GM12878 (cell line): ENCODE measurements at regions not wholly inside any gene's neighbourhood (a gene's known extent, or its start where the extent isn't known, plus 50 kb on each side); places are given as distances from the start of the nearest gene placed in this dataset.
"Not testable (repeated sequence)": the region's sequence is repeated elsewhere in the genome, so short reads cannot be mapped to it uniquely, and the experiment has no call there.

ENCODE experiments used
- ATAC-seq: fragments of 200-7000 bp; cut with Tn5 transposase; 3 replicates; pipeline ENCODE4 v1.9.1; 2020; ENCODE audit warnings: mild to moderate bottlenecking, moderate library complexity
- BruUV-seq: library from RNA; stranded (reverse); fragments of 400-500 nt; replicated peaks from 2 replicates; lab custom pipeline; 2021; lab: Mats Ljungman, UMichigan
- CTCF ChIA-PET: fragments of 300-600 bp; sonication (Branson Sonifier 250); formaldehyde crosslinking; extraction: SDS; loops from one replicate; lab custom pipeline; 2021; ENCODE audit warnings: inconsistent platforms; lab: Yijun Ruan, JAX
- POLR2A ChIA-PET: fragments of 350-600 bp; formaldehyde crosslinking; extraction: SDS; loops from one replicate; lab custom pipeline; 2021; ENCODE audit warnings: inconsistent platforms; lab: Charles Lee
- RAD21 ChIA-PET: fragments of 300-600 bp; sonication (Branson Sonifier 250); formaldehyde crosslinking; loops from one replicate; lab custom pipeline; 2023; ENCODE audit warnings: antibody characterized with exemption; ENCODE audit not compliant: unreplicated experiment; lab: Charles Lee
- SMC1A ChIA-PET: fragments of 300-600 bp; sonication (Branson Sonifier 250); formaldehyde crosslinking; loops from one replicate; lab custom pipeline; 2023; ENCODE audit not compliant: unreplicated experiment, uncharacterized antibody; lab: Charles Lee
- DNase-seq: peaks from one replicate; pipeline ENCODE4 v3.0.0-alpha.2; 2011; ENCODE audit warnings: low read depth, low spot score
- FAIRE-seq: peaks from 3 replicates; lab custom pipeline; 2011; peaks lifted over from hg19 to GRCh38; lab: Jason Lieb, UNC
- H2AFZ ChIP-seq: 2 replicates; pipeline ENCODE4 v1.6.0; 2011; ENCODE audit warnings: low read depth, low read length, control low read depth; ENCODE audit not compliant: control insufficient read depth
- H3K27ac ChIP-seq: 2 replicates; pipeline ENCODE4 v1.5.1; 2011; ENCODE audit warnings: control low read depth; ENCODE audit not compliant: control insufficient read depth, insufficient read depth
- H3K27me3 ChIP-seq, 2 experiments: replicated peaks in 1 of 2; 2 replicates each; pipeline versions ENCODE4 v1.6.0 to v1.6.1; 2011; ENCODE audit warnings: low read length in 1 of 2; ENCODE audit not compliant: control insufficient read depth in 2 of 2, insufficient read depth in 2 of 2
- H3K36me3 ChIP-seq, 2 experiments: 2 replicates each; pipeline ENCODE4 v1.5.1; 2011; ENCODE audit warnings: low read length in 1 of 2; ENCODE audit not compliant: control insufficient read depth in 2 of 2, insufficient read depth in 2 of 2
- H3K4me1 ChIP-seq: 2 replicates; pipeline ENCODE4 v1.6.1; 2011; ENCODE audit warnings: mild to moderate bottlenecking, low read length, moderate library complexity, mixed read lengths; ENCODE audit not compliant: control insufficient read depth, insufficient read depth
- H3K4me2 ChIP-seq: 2 replicates; pipeline ENCODE4 v1.6.0; 2011; ENCODE audit warnings: control low read depth; ENCODE audit not compliant: control insufficient read depth, insufficient read depth
- H3K4me3 ChIP-seq: fragments of 200-600 bp; sonication (generic); 2 replicates; pipeline ENCODE4 v1.5.1; 2016
- H3K79me2 ChIP-seq: 2 replicates; pipeline ENCODE4 v1.6.0; 2011; ENCODE audit warnings: low read length; ENCODE audit not compliant: control insufficient read depth, insufficient read depth
- H3K9ac ChIP-seq: 2 replicates; pipeline ENCODE4 v1.8.0; 2011; ENCODE audit warnings: low read length, control low read depth, mixed read lengths; ENCODE audit not compliant: control insufficient read depth, insufficient read depth
- H3K9me3 ChIP-seq: replicated peaks from 3 replicates; pipeline ENCODE4 v1.5.1; 2011; ENCODE audit warnings: mild to moderate bottlenecking, low read length; ENCODE audit not compliant: control insufficient read depth, insufficient read depth
- H4K20me1 ChIP-seq: 2 replicates; pipeline ENCODE4 v1.6.0; 2011; ENCODE audit not compliant: control insufficient read depth, insufficient read depth
- SMAD5 ChIP-seq: IDR thresholded peaks from 2 replicates; pipeline ENCODE4 v1.6.1; 2016; ENCODE audit warnings: antibody characterized with exemption, low read depth
- WGBS: methylation state at CpG from one replicate; pipeline ENCODE4 v1.1.6; 2016; ENCODE audit warnings: low lambda C conversion rate; ENCODE audit not compliant: insufficient replicate concordance, insufficient coverage; ENCODE audit errors: missing lambda C conversion rate; 5-methylcytosine and 5-hydroxymethylcytosine counted together
- in situ Hi-C: fragments of 300-500 bp; cut with MboI; formaldehyde crosslinking; loops from 9 replicates; pipeline ENCODE4 v1.14.3; 2018; ENCODE audit warnings: mixed read lengths
- intact Hi-C: fragments of 100-400 bp; cut with micrococcal nuclease; formaldehyde crosslinking; loops from one replicate; pipeline ENCODE4 v1.14.2; 2022; ENCODE audit not compliant: unreplicated experiment
- TF ChIP-seq, protein P1 (sequence below): IDR thresholded peaks from 2 replicates; pipeline ENCODE4 v1.6.1; 2012; ENCODE audit warnings: low read depth, low read length, improper control_type of control experiment

DNA sequence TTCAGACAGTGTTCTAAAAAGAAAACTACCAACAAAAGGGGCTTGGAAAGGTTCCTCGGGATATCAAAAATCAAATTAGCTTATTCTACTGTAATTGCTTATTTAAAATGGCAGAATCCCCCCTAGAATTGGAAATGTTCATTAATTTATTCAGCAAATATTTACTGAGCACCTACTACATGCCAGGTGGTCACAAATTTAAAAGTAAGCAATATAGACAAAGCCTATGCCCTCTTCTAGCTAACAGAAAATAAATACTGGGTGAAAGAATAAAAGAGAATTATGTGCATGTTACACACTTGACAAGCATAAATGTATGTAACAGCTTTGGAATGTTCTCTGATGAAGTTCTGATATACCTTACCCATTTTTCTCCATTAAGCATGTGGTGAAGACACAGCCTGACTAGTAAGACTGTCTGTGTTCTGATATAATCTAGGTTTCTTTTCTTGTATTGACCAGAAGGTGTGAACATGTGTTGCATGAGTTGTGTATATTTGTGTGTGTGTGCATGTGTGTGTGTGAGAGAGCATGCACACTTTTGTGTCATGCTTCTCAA is 606.7 kb upstream of the CITED2 start:
- no peak overlapping the region for H2AFZ ChIP-seq
- CTCF ChIA-PET = interaction anchor here (0.9 kb wide), 1 partner anchor 11 kb away, joined by 3 read pairs; no protein-coding TSS in a partner anchor
- FAIRE-seq = no peak

GRCh38 chr6:139980631-139981030 is 606.2 kb upstream of the CITED2 start:
- H3K9me3 ChIP-seq, H3K4me3 ChIP-seq, H4K20me1 ChIP-seq, intact Hi-C loops, H2AFZ ChIP-seq, H3K4me2 ChIP-seq, ATAC-seq, H3K27ac ChIP-seq, H3K79me2 ChIP-seq, H3K9ac ChIP-seq, BruUV-seq, FAIRE-seq, RAD21 ChIA-PET, H3K36me3 ChIP-seq, in situ Hi-C loops, H3K27me3 ChIP-seq, POLR2A ChIA-PET, H3K4me1 ChIP-seq, DNase-seq: not testable (repeated sequence)
- CTCF ChIA-PET = interaction anchor here (0.9 kb wide), 1 partner anchor 10 kb away, joined by 3 read pairs; no protein-coding TSS in a partner anchor
- WGBS = 2% methylated on average over 3 of the region's 3 CpGs
- SMC1A ChIA-PET = interaction anchor here (1.7 kb wide), 1 partner anchor 9 kb away, joined by 6 read pairs; no protein-coding TSS in a partner anchor

More for the DNA sequence above, 606.7 kb upstream of the CITED2 start:
- Histone ChIP-seq H3K27ac (no peak overlapping the region), H3K36me3 (no peaks in the 10 kb centered on the region), H3K4me2 (no peak overlapping the region), H3K9me3 (no peaks in the 10 kb centered on the region), H3K9ac (no peak overlapping the region), H4K20me1 (no peaks in the 10 kb centered on the region), H3K4me1 (no peaks in the 10 kb centered on the region), H3K79me2 (no peaks in the 10 kb centered on the region), H3K27me3 (no peaks in the 10 kb centered on the region), H3K4me3 (no peak overlapping the region)
- in situ Hi-C loops (no loop called here), intact Hi-C loops (no loop called here)
- BruUV-seq = no TSS peak
- ATAC-seq (no peak), DNase-seq (no peak)
- TF ChIP-seq, protein P1, sequence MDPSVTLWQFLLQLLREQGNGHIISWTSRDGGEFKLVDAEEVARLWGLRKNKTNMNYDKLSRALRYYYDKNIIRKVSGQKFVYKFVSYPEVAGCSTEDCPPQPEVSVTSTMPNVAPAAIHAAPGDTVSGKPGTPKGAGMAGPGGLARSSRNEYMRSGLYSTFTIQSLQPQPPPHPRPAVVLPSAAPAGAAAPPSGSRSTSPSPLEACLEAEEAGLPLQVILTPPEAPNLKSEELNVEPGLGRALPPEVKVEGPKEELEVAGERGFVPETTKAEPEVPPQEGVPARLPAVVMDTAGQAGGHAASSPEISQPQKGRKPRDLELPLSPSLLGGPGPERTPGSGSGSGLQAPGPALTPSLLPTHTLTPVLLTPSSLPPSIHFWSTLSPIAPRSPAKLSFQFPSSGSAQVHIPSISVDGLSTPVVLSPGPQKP = no peak
- TF ChIP-seq SMAD5 = no peak
- WGBS = 23% methylated on average over 1 of the region's 1 CpG
- ChIA-PET SMC1A (interaction anchor here (1.7 kb wide), 1 partner anchor 9 kb away, joined by 6 read pairs; no protein-coding TSS in a partner anchor), POLR2A (no interaction called here), RAD21 (interaction anchor here (0.5 kb wide), 1 partner anchor 1581 kb away, joined by 3 read pairs; no protein-coding TSS in a partner anchor)
